ENCODE measurements at regions not wholly inside any gene's neighbourhood (a gene's known extent, or its start where the extent isn't known, plus 50 kb on each side); places are given as distances from the start of the nearest gene placed in this dataset.

GRCh38 chr5:167264348-167264747 lies 1027.1 kb upstream of the WWC1 start:
- TF ChIP-seq CTCF (IDR thresholded peaks at IDR 0.05), result no peak
- TF ChIP-seq POLR2A (IDR thresholded peaks at IDR 0.05), result no peak

Measured in thyroid gland (tissue), 4 donors.